ENCODE measurements at regions not wholly inside any gene's neighbourhood (a gene's known extent, or its start where the extent isn't known, plus 50 kb on each side); places are given as distances from the start of the nearest gene placed in this dataset.

GRCh38 chr20:56926501-56926900 is 297.4 kb downstream of the TFAP2C start:
- H3K27me3 ChIP-seq: peaks cover 0 to 95% (median 35%) of the 10 kb centered on the region in 4 donors
- no peak for DNase-seq (ENCODE audit: extremely low spot score)
- no peak overlapping the region for H3K27ac ChIP-seq (replicated peaks in 1 of 4)
- 70% methylated on average over 2 of the region's 2 CpGs for WGBS
- H3K4me3 ChIP-seq: no peak overlapping the region
- TF ChIP-seq POLR2A (IDR thresholded peaks at IDR 0.05; ENCODE audit: low read depth) (no peak), CTCF (IDR thresholded peaks at IDR 0.05) (no peak), EP300 (IDR thresholded peaks at IDR 0.05) (no peak), POLR2AphosphoS5 (IDR thresholded peaks at IDR 0.05) (no peak)
- intact Hi-C loops (cut with DNase I): no loop called here
- no peaks in the 10 kb centered on the region for H3K9me3 ChIP-seq
- peaks cover 13 to 18% (median 15%) of the 10 kb centered on the region in 4 donors for H3K4me1 ChIP-seq
- H3K36me3 ChIP-seq: no peaks in the 10 kb centered on the region

DNA sequence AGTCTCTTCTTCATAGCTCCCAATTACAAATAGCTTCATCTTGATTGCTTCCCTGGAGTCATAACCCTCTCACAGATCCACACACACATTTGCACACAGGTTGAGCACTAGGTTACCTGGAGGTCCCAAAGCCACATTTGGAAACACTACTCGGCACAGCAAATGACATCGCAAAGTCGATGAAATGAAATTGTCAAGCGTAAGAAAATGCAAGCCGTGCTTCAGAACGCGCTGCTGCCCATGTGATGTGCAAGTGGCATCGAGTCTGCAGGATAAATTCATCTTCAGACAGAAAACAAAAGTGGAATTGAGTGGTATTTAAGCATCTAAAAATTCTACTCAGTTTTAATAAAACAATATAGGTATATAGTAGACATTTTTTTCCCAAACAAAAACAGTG is 298.0 kb downstream of the TFAP2C start:
- DNase-seq (ENCODE audit: extremely low spot score): no peak
- Histone ChIP-seq H3K4me3 (no peak overlapping the region), H3K27ac (replicated peaks in 1 of 4) (no peak overlapping the region), H3K4me1 (peaks cover 13 to 18% (median 15%) of the 10 kb centered on the region in 4 donors), H3K9me3 (no peaks in the 10 kb centered on the region), H3K27me3 (peaks cover 0 to 89% (median 35%) of the 10 kb centered on the region in 4 donors), H3K36me3 (no peaks in the 10 kb centered on the region)
- intact Hi-C loops (cut with DNase I): no loop called here
- WGBS: 84% methylated on average over 8 of the region's 8 CpGs
- TF ChIP-seq POLR2AphosphoS5 (IDR thresholded peaks at IDR 0.05): no peak
- TF ChIP-seq CTCF (IDR thresholded peaks at IDR 0.05): no peak
- TF ChIP-seq POLR2A (IDR thresholded peaks at IDR 0.05; ENCODE audit: low read depth): no peak
- no peak for TF ChIP-seq EP300 (IDR thresholded peaks at IDR 0.05)

DNA sequence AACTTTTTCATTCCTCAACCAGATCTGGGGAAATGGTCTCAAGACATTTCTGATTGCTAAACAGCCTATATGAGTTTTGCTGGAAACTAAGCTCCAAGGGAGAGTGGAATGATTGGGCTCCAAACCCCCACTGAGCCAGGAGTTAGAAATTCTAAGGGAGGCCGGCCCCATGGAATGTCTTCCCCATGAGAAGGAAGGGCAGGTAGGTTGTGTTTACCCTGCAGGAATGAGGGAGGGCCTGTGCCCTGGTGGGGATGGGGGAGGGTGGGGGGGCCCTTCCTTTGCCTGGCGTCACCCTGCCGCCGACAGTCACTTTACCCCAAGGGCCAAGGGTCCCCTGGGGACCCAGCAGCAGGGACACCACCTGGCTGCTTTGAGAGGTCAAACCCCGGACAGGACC is 298.9 kb downstream of the TFAP2C start:
- H3K36me3 ChIP-seq: no peaks in the 10 kb centered on the region
- H3K9me3 ChIP-seq: no peaks in the 10 kb centered on the region
- H3K27ac ChIP-seq (replicated peaks in 1 of 4): no peak overlapping the region
- H3K27me3 ChIP-seq: peaks cover 0 to 80% (median 35%) of the 10 kb centered on the region in 4 donors
- H3K4me1 ChIP-seq: peaks cover 13 to 18% (median 15%) of the 10 kb centered on the region in 4 donors
- DNase-seq (ENCODE audit: extremely low spot score): no peak
- intact Hi-C loops (cut with DNase I): no loop called here
- no peak overlapping the region for H3K4me3 ChIP-seq
- WGBS: 32% methylated on average over 5 of the region's 5 CpGs
- TF ChIP-seq POLR2AphosphoS5 (IDR thresholded peaks at IDR 0.05): no peak
- no peak for TF ChIP-seq CTCF (IDR thresholded peaks at IDR 0.05)
- TF ChIP-seq EP300 (IDR thresholded peaks at IDR 0.05): no peak
- TF ChIP-seq POLR2A (IDR thresholded peaks at IDR 0.05; ENCODE audit: low read depth): no peak

- intact Hi-C loops (cut with DNase I): no loop called here
- WGBS: 44% methylated on average over 7 of the region's 7 CpGs
- H3K4me1 ChIP-seq: peaks cover 13 to 15% (median 14%) of the 10 kb centered on the region in 4 donors
- H3K36me3 ChIP-seq: no peaks in the 10 kb centered on the region
- H3K27me3 ChIP-seq: peaks cover 0 to 64% (median 27%) of the 10 kb centered on the region in 4 donors
- H3K27ac ChIP-seq (replicated peaks in 1 of 4): no peak overlapping the region
- H3K4me3 ChIP-seq: no peak overlapping the region
- H3K9me3 ChIP-seq: no peaks in the 10 kb centered on the region
- no peak for TF ChIP-seq CTCF (IDR thresholded peaks at IDR 0.05)
- no peak for DNase-seq (ENCODE audit: extremely low spot score)
Measured at GRCh38 chr20:56929606-56930005, 300.5 kb downstream of the TFAP2C start.

GRCh38 chr20:56930876-56931275 is 301.8 kb downstream of the TFAP2C start:
- Histone ChIP-seq H3K4me1 (peaks cover 2 to 3% (median 2%) of the 10 kb centered on the region in 4 donors), H3K27me3 (peaks cover 0 to 52% (median 14%) of the 10 kb centered on the region in 4 donors), H3K36me3 (no peaks in the 10 kb centered on the region), H3K9me3 (no peaks in the 10 kb centered on the region), H3K27ac (replicated peaks in 1 of 4) (no peak overlapping the region), H3K4me3 (no peak overlapping the region)
- WGBS: 76% methylated on average over 5 of the region's 6 CpGs
- TF ChIP-seq POLR2A (IDR thresholded peaks at IDR 0.05; ENCODE audit: low read depth) (no peak), EP300 (IDR thresholded peaks at IDR 0.05) (no peak), CTCF (IDR thresholded peaks at IDR 0.05) (no peak), POLR2AphosphoS5 (IDR thresholded peaks at IDR 0.05) (no peak)
- intact Hi-C loops (cut with DNase I): no loop called here
- no peak for DNase-seq (ENCODE audit: extremely low spot score)

Data from esophagus muscularis mucosa (tissue), 4 donors.